Caco-2 (cell line): ENCODE measurements at regions not wholly inside any gene's neighbourhood (a gene's known extent, or its start where the extent isn't known, plus 50 kb on each side); places are given as distances from the start of the nearest gene placed in this dataset.

Experiments
- BruUV-seq: library from RNA; stranded (reverse); fragments of 400-500 nt; replicated peaks from 2 replicates; lab custom pipeline; 2021; lab: Mats Ljungman, UMichigan
- CTCF ChIA-PET: fragments of 300-600 bp; sonication (Branson Sonifier 250); formaldehyde crosslinking; loops from one replicate; lab custom pipeline; 2022; ENCODE audit warnings: antibody characterized with exemption; lab: Charles Lee
- POLR2A ChIA-PET: fragments of 300-600 bp; sonication (Branson Sonifier 250); formaldehyde crosslinking; loops from one replicate; lab custom pipeline; 2022; ENCODE audit warnings: antibody characterized with exemption; lab: Charles Lee
- DNase-seq, 2 experiments: peaks; one replicate each; pipeline versions ENCODE4 v3.0.0 to v3.0.0-alpha.2; 2020 to 2022
- H3K27me3 ChIP-seq: replicated peaks from 2 replicates; pipeline ENCODE4 v1.6.0; 2011; ENCODE audit warnings: low read length; ENCODE audit not compliant: control insufficient read depth, insufficient read depth
- H3K36me3 ChIP-seq: 2 replicates; pipeline ENCODE4 v1.5.1; 2011; ENCODE audit warnings: low read length; ENCODE audit not compliant: control insufficient read depth, insufficient read depth
- H3K4me1 ChIP-seq: fragments of 250-450 bp; sonication (Bioruptor Pico); 2 replicates; pipeline ENCODE4 v1.5.1; 2020; ENCODE audit warnings: mild to moderate bottlenecking
- H3K4me3 ChIP-seq: 2 replicates; pipeline ENCODE4 v1.5.1; 2011; ENCODE audit warnings: low read depth, mild to moderate bottlenecking, control low read depth, low read length
- H3K9me3 ChIP-seq: fragments of 250-450 bp; sonication (Bioruptor Pico); 2 replicates; pipeline ENCODE4 v1.5.1; 2020; ENCODE audit warnings: mild to moderate bottlenecking, moderate library complexity
- H3K27ac Mint-ChIP-seq: one replicate; pipeline ENCODE4 v1.8.0; 2022; ENCODE audit warnings: mixed read lengths; ENCODE audit not compliant: unreplicated experiment
- H3K27me3 Mint-ChIP-seq: one replicate; pipeline ENCODE4 v1.8.0; 2022; ENCODE audit warnings: mixed read lengths; ENCODE audit not compliant: insufficient read depth, unreplicated experiment
- H3K36me3 Mint-ChIP-seq: one replicate; pipeline ENCODE4 v1.8.0; 2022; ENCODE audit warnings: mild to moderate bottlenecking, mixed read lengths; ENCODE audit not compliant: insufficient read depth, unreplicated experiment
- H3K4me1 Mint-ChIP-seq: one replicate; pipeline ENCODE4 v1.8.0; 2022; ENCODE audit warnings: low read depth, mixed read lengths; ENCODE audit not compliant: unreplicated experiment
- H3K4me3 Mint-ChIP-seq: one replicate; pipeline ENCODE4 v1.8.0; 2022; ENCODE audit warnings: mild to moderate bottlenecking, moderate library complexity, mixed read lengths; ENCODE audit not compliant: unreplicated experiment
- H3K9me3 Mint-ChIP-seq: one replicate; pipeline ENCODE4 v1.8.0; 2022; ENCODE audit warnings: mixed read lengths; ENCODE audit not compliant: unreplicated experiment
- CTCF ChIP-seq, 2 experiments: fragments of 200-600 bp in 1 of 2; IDR thresholded peaks; 1 replicate in 1 of 2; 2 replicates in 1 of 2; pipeline versions ENCODE4 v1.5.1 to v1.8.0; 2011 to 2022; ENCODE audit warnings: antibody characterized with exemption in 1 of 2, control low read depth in 1 of 2, inconsistent platforms in 1 of 2, low read depth in 1 of 2, low read length in 1 of 2, mild to moderate bottlenecking in 1 of 2, moderate library complexity in 1 of 2; ENCODE audit not compliant: insufficient read depth in 1 of 2, severe bottlenecking in 1 of 2, unreplicated experiment in 1 of 2
- intact Hi-C: fragments of 100-400 bp; cut with micrococcal nuclease; formaldehyde crosslinking; loops from one replicate; pipeline ENCODE4 v1.10.0; 2022; ENCODE audit not compliant: unreplicated experiment

GRCh38 chr7:113775401-113775800 lies 143.4 kb downstream of the PPP1R3A start:
- no peak for TF ChIP-seq CTCF (IDR thresholded peaks at IDR 0.05; ENCODE audit: insufficient read depth in 1 of 2, low read depth in 1 of 2, low read length in 1 of 2, severe bottlenecking in 1 of 2, unreplicated experiment in 1 of 2)
- intact Hi-C loops: no loop called here
- CTCF ChIA-PET: no interaction called here
- H3K27ac Mint-ChIP-seq: no peak overlapping the region
- H3K36me3 Mint-ChIP-seq: no peaks in the 10 kb centered on the region
- POLR2A ChIA-PET: no interaction called here
- H3K36me3 ChIP-seq: no peaks in the 10 kb centered on the region
- no peak overlapping the region for H3K4me3 Mint-ChIP-seq
- no TSS peak for BruUV-seq
- no peak for DNase-seq
- H3K27me3 ChIP-seq: no peaks in the 10 kb centered on the region
- H3K4me3 ChIP-seq: no peak overlapping the region
- no peaks in the 10 kb centered on the region for H3K4me1 Mint-ChIP-seq
- no peaks in the 10 kb centered on the region for H3K9me3 ChIP-seq
- H3K4me1 ChIP-seq: no peaks in the 10 kb centered on the region
- no peaks in the 10 kb centered on the region for H3K9me3 Mint-ChIP-seq
- no peaks in the 10 kb centered on the region for H3K27me3 Mint-ChIP-seq

GRCh38 chr7:113774182-113774807 lies 144.5 kb downstream of the PPP1R3A start:
- TF ChIP-seq CTCF (IDR thresholded peaks at IDR 0.05; ENCODE audit: insufficient read depth in 1 of 2, low read depth in 1 of 2, low read length in 1 of 2, severe bottlenecking in 1 of 2, unreplicated experiment in 1 of 2): peak; percentile 50 to 76
- peak in 1 of 2 experiments; percentile 6 for DNase-seq
- intact Hi-C loops: loop anchor here (5.0 kb wide), 1 partner anchor 253 kb away; no protein-coding TSS in a partner anchor

GRCh38 chr7:113770146-113770738 lies 148.6 kb downstream of the PPP1R3A start:
- TF ChIP-seq CTCF (IDR thresholded peaks at IDR 0.05; ENCODE audit: insufficient read depth in 1 of 2, low read depth in 1 of 2, low read length in 1 of 2, severe bottlenecking in 1 of 2, unreplicated experiment in 1 of 2): no peak
- H3K27me3 ChIP-seq: no peaks in the 10 kb centered on the region
- no peak for DNase-seq
- Mint-ChIP-seq H3K27me3 (no peaks in the 10 kb centered on the region), H3K4me3 (no peak overlapping the region), H3K9me3 (no peaks in the 10 kb centered on the region), H3K36me3 (no peaks in the 10 kb centered on the region), H3K4me1 (no peaks in the 10 kb centered on the region), H3K27ac (no peak overlapping the region)
- H3K36me3 ChIP-seq: no peaks in the 10 kb centered on the region
- H3K9me3 ChIP-seq: no peaks in the 10 kb centered on the region
- BruUV-seq: no TSS peak
- intact Hi-C loops: loop anchor here (5.0 kb wide), 1 partner anchor 257 kb away; no protein-coding TSS in a partner anchor
- ChIA-PET POLR2A (no interaction called here), CTCF (no interaction called here)
- H3K4me1 ChIP-seq: no peaks in the 10 kb centered on the region
- H3K4me3 ChIP-seq: no peak overlapping the region

More at GRCh38 chr7:113774182-113774807, 144.5 kb downstream of the PPP1R3A start:
- Histone ChIP-seq H3K36me3 (no peaks in the 10 kb centered on the region), H3K4me1 (no peaks in the 10 kb centered on the region), H3K9me3 (no peaks in the 10 kb centered on the region), H3K4me3 (no peak overlapping the region), H3K27me3 (no peaks in the 10 kb centered on the region)
- no peaks in the 10 kb centered on the region for H3K9me3 Mint-ChIP-seq
- no peaks in the 10 kb centered on the region for H3K36me3 Mint-ChIP-seq
- no peak overlapping the region for H3K4me3 Mint-ChIP-seq
- no peak overlapping the region for H3K27ac Mint-ChIP-seq
- POLR2A ChIA-PET: no interaction called here
- no peaks in the 10 kb centered on the region for H3K4me1 Mint-ChIP-seq
- no TSS peak for BruUV-seq
- CTCF ChIA-PET: no interaction called here
- H3K27me3 Mint-ChIP-seq: no peaks in the 10 kb centered on the region
